GM12878 (cell line): ENCODE measurements at regions not wholly inside any gene's neighbourhood (a gene's known extent, or its start where the extent isn't known, plus 50 kb on each side); places are given as distances from the start of the nearest gene placed in this dataset.
A peak's percentile ranks its signal among the peaks of the same experiment; 100 is the strongest.

ENCODE experiments used
- ATF7 ChIP-seq: fragments of 450-650 bp; IDR thresholded peaks from 2 replicates; pipeline ENCODE4 v1.6.1; 2016; ENCODE audit warnings: low read depth, mild to moderate bottlenecking
- BCL11A ChIP-seq: IDR thresholded peaks from 2 replicates; pipeline ENCODE4 v1.6.1; 2011; ENCODE audit warnings: low read depth, low read length
- BHLHE40 ChIP-seq, 2 experiments: fragments of 450-650 bp in 1 of 2; IDR thresholded peaks; 2 replicates each; pipeline ENCODE4 v1.6.1; 2011 to 2017; ENCODE audit warnings: low read depth in 2 of 2, borderline replicate concordance in 1 of 2, improper control_type of control experiment in 1 of 2, low read length in 1 of 2, mild to moderate bottlenecking in 1 of 2
- BRCA1 ChIP-seq: IDR thresholded peaks from 2 replicates; pipeline ENCODE4 v1.6.1; 2011; ENCODE audit warnings: low read depth, low read length, improper control_type of control experiment
- ETV6 ChIP-seq, 2 experiments: fragments of 450-650 bp in 1 of 2; IDR thresholded peaks in 1 of 2; conservative IDR thresholded peaks in 1 of 2; 2 replicates each; pipeline ENCODE4 v1.6.1; 2014; ENCODE audit warnings: antibody characterized with exemption in 1 of 2, borderline replicate concordance in 1 of 2, low read depth in 1 of 2, mild to moderate bottlenecking in 1 of 2, moderate library complexity in 1 of 2
- FOS ChIP-seq: IDR thresholded peaks from 3 replicates; pipeline ENCODE4 v1.6.1; 2011; ENCODE audit warnings: borderline replicate concordance; ENCODE audit not compliant: insufficient read length; ENCODE audit errors: extremely low read depth
- IKZF1 ChIP-seq: fragments of 450-650 bp; conservative IDR thresholded peaks from 2 replicates; pipeline ENCODE4 v1.6.1; 2017; ENCODE audit warnings: antibody characterized with exemption, mild to moderate bottlenecking
- MEF2B ChIP-seq: fragments of 450-650 bp; IDR thresholded peaks from 2 replicates; pipeline ENCODE4 v1.6.1; 2018; ENCODE audit warnings: mild to moderate bottlenecking, moderate library complexity; ENCODE audit not compliant: partially characterized antibody, poor library complexity, severe bottlenecking
- MYC ChIP-seq: IDR thresholded peaks from 2 replicates; pipeline ENCODE4 v1.6.1; 2011; ENCODE audit warnings: mild to moderate bottlenecking, low read length, moderate library complexity, inconsistent platforms; ENCODE audit not compliant: insufficient read depth, insufficient replicate concordance, insufficient read length, severe bottlenecking
- NFIC ChIP-seq: IDR thresholded peaks from 2 replicates; pipeline ENCODE4 v1.6.1; 2012; ENCODE audit warnings: low read depth, mild to moderate bottlenecking, inconsistent platforms, low read length, moderate library complexity
- NR2C2 ChIP-seq: IDR thresholded peaks from 2 replicates; pipeline ENCODE4 v1.6.1; 2011; ENCODE audit warnings: borderline replicate concordance, low read depth; ENCODE audit not compliant: control insufficient read depth, insufficient read length
- NRF1 ChIP-seq: conservative IDR thresholded peaks from 2 replicates; pipeline ENCODE4 v1.6.1; 2011; ENCODE audit warnings: mild to moderate bottlenecking, low read depth, low read length, improper control_type of control experiment
- POLR2AphosphoS5 ChIP-seq: IDR thresholded peaks from 2 replicates; pipeline ENCODE4 v1.6.1; 2011; ENCODE audit warnings: mild to moderate bottlenecking, low read length, inconsistent platforms
- SREBF2 ChIP-seq: IDR thresholded peaks from 2 replicates; pipeline ENCODE4 v1.6.1; 2012; ENCODE audit warnings: mild to moderate bottlenecking, low read length
- TCF12 ChIP-seq: IDR thresholded peaks from 2 replicates; pipeline ENCODE4 v1.6.1; 2011; ENCODE audit warnings: low read depth, mild to moderate bottlenecking, low read length
- ZNF622 ChIP-seq: fragments of 450-650 bp; IDR thresholded peaks from 2 replicates; pipeline ENCODE4 v1.6.1; 2017; ENCODE audit warnings: mild to moderate bottlenecking, inconsistent platforms
- TF ChIP-seq, protein P1 (sequence below): IDR thresholded peaks from 2 replicates; pipeline ENCODE4 v1.6.1; 2012; ENCODE audit warnings: low read depth, low read length, improper control_type of control experiment
- TF ChIP-seq, protein P2 (sequence below): IDR thresholded peaks from 2 replicates; pipeline ENCODE4 v1.6.1; 2011; ENCODE audit warnings: low read depth, mild to moderate bottlenecking, low read length, moderate library complexity, borderline replicate concordance; ENCODE audit errors: extremely low read depth
- TF ChIP-seq, protein P3 (sequence below): fragments of 450-650 bp; formaldehyde crosslinking; IDR thresholded peaks from 2 replicates; pipeline ENCODE4 v1.5.0; 2022; ENCODE audit warnings: mild to moderate bottlenecking, missing genetic modification characterization
- TF ChIP-seq, protein P4 (sequence below): fragments of 150-350 bp; IDR thresholded peaks from 2 replicates; pipeline ENCODE4 v1.6.1; 2016; ENCODE audit warnings: low read depth, low read length

DNA sequence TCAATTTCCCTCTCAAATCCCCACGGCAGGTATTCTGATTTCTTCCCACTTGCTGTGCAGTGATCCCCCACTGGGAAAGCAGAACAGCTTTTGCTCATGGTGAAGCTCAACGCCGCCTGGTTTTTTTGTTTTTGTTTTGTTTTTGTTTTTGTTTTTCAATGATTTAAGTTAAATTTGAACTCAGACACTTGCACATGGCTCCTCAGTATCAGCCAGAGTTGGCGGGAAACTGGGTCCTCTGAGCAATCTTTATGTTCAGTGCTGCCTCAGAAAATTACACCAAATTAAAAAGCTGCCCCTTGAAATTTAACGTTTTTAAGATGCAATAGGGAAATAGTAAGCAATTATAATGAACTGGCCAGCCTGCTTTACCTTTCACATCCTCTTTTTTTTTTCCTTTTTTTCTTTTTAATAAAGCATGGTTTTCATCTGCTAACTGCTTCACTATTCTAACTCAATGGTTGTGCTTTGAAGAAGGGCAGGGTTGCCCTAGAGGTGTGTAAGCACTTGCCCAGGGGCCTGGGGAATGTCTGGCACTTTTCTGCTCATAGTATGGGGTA is 277.0 kb upstream of the HNRNPA3 start (continued):
- TF ChIP-seq NFIC (peak; percentile 42; the same call in 1 of the 2 replicates), ZNF622 (no peak), ATF7 (peak; percentile 59), IKZF1 (0 out of 2 replicates have a peak, but pooled peaks have one; percentile 20), NR2C2 (no peak), BCL11A (peak; percentile 80), NRF1 (no peak), BHLHE40 (IDR thresholded peaks at IDR 0.05; ENCODE audit: borderline replicate concordance in 1 of 2, low read depth in 2 of 2, low read length in 1 of 2) (no peak; a peak in 2 of 4 replicates), SREBF2 (no peak), MEF2B (no peak), MYC (no peak), TCF12 (no peak), FOS (no peak), BRCA1 (no peak), POLR2AphosphoS5 (no peak), ETV6 (conservative IDR thresholded peaks at IDR 0.05 in 1 of 2, IDR thresholded peaks at IDR 0.05 in 1 of 2; ENCODE audit: borderline replicate concordance in 1 of 2, low read depth in 1 of 2) (no peak)
- TF ChIP-seq, protein P1, sequence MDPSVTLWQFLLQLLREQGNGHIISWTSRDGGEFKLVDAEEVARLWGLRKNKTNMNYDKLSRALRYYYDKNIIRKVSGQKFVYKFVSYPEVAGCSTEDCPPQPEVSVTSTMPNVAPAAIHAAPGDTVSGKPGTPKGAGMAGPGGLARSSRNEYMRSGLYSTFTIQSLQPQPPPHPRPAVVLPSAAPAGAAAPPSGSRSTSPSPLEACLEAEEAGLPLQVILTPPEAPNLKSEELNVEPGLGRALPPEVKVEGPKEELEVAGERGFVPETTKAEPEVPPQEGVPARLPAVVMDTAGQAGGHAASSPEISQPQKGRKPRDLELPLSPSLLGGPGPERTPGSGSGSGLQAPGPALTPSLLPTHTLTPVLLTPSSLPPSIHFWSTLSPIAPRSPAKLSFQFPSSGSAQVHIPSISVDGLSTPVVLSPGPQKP: no peak
- TF ChIP-seq, protein P2, sequence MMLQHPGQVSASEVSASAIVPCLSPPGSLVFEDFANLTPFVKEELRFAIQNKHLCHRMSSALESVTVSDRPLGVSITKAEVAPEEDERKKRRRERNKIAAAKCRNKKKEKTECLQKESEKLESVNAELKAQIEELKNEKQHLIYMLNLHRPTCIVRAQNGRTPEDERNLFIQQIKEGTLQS: no peak
- TF ChIP-seq, protein P3, sequence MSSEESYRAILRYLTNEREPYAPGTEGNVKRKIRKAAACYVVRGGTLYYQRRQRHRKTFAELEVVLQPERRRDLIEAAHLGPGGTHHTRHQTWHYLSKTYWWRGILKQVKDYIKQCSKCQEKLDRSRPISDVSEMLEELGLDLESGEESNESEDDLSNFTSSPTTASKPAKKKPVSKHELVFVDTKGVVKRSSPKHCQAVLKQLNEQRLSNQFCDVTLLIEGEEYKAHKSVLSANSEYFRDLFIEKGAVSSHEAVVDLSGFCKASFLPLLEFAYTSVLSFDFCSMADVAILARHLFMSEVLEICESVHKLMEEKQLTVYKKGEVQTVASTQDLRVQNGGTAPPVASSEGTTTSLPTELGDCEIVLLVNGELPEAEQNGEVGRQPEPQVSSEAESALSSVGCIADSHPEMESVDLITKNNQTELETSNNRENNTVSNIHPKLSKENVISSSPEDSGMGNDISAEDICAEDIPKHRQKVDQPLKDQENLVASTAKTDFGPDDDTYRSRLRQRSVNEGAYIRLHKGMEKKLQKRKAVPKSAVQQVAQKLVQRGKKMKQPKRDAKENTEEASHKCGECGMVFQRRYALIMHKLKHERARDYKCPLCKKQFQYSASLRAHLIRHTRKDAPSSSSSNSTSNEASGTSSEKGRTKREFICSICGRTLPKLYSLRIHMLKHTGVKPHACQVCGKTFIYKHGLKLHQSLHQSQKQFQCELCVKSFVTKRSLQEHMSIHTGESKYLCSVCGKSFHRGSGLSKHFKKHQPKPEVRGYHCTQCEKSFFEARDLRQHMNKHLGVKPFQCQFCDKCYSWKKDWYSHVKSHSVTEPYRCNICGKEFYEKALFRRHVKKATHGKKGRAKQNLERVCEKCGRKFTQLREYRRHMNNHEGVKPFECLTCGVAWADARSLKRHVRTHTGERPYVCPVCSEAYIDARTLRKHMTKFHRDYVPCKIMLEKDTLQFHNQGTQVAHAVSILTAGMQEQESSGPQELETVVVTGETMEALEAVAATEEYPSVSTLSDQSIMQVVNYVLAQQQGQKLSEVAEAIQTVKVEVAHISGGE (CRISPR knock-in tag): no peak
- TF ChIP-seq, protein P4, sequence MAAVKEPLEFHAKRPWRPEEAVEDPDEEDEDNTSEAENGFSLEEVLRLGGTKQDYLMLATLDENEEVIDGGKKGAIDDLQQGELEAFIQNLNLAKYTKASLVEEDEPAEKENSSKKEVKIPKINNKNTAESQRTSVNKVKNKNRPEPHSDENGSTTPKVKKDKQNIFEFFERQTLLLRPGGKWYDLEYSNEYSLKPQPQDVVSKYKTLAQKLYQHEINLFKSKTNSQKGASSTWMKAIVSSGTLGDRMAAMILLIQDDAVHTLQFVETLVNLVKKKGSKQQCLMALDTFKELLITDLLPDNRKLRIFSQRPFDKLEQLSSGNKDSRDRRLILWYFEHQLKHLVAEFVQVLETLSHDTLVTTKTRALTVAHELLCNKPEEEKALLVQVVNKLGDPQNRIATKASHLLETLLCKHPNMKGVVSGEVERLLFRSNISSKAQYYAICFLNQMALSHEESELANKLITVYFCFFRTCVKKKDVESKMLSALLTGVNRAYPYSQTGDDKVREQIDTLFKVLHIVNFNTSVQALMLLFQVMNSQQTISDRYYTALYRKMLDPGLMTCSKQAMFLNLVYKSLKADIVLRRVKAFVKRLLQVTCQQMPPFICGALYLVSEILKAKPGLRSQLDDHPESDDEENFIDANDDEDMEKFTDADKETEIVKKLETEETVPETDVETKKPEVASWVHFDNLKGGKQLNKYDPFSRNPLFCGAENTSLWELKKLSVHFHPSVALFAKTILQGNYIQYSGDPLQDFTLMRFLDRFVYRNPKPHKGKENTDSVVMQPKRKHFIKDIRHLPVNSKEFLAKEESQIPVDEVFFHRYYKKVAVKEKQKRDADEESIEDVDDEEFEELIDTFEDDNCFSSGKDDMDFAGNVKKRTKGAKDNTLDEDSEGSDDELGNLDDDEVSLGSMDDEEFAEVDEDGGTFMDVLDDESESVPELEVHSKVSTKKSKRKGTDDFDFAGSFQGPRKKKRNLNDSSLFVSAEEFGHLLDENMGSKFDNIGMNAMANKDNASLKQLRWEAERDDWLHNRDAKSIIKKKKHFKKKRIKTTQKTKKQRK: no peak
